ENCODE measurements at regions not wholly inside any gene's neighbourhood (a gene's known extent, or its start where the extent isn't known, plus 50 kb on each side); places are given as distances from the start of the nearest gene placed in this dataset.

- Mint-ChIP-seq H3K27me3 (ENCODE audit: insufficient read depth, unreplicated experiment) (no peaks in the 10 kb centered on the region), H3K4me1 (ENCODE audit: insufficient read depth, unreplicated experiment) (peaks cover 18% of the 10 kb centered on the region), H3K9me3 (ENCODE audit: unreplicated experiment) (peaks cover 32% of the 10 kb centered on the region), H3K4me3 (ENCODE audit: unreplicated experiment) (no peak overlapping the region), H3K36me3 (ENCODE audit: insufficient read depth, unreplicated experiment) (no peaks in the 10 kb centered on the region), H3K27ac (ENCODE audit: low read depth, unreplicated experiment) (no peak overlapping the region)
- CTCF ChIA-PET = interaction anchor here (0.6 to 1.3 kb wide), 3 partner anchors 10 to 167 kb away, joined by 3 to 4 read pairs (median 4); no protein-coding TSS in a partner anchor
- POLR2A ChIA-PET = interaction anchor here (0.6 to 1.6 kb wide), 3 partner anchors 8 to 102 kb away, joined by 3 to 7 read pairs (median 3); no protein-coding TSS in a partner anchor
- no TSS peak for BruUV-seq (replicated peaks)
- no peak for TF ChIP-seq CTCF (IDR thresholded peaks at IDR 0.05; ENCODE audit: unreplicated experiment)
- DNase-seq (ENCODE audit: unreplicated experiment) = no peak
- intact Hi-C loops (cut with micrococcal nuclease) = no loop called here
Observed at GRCh38 chr5:56615361-56616153, 199.8 kb upstream of the MAP3K1 start.

GRCh38 chr5:56612759-56613158, 202.6 kb upstream of the MAP3K1 start:
- no peaks in the 10 kb centered on the region for H3K36me3 Mint-ChIP-seq (ENCODE audit: insufficient read depth, unreplicated experiment)
- ChIA-PET CTCF (no interaction called here), POLR2A (no interaction called here)
- H3K9me3 Mint-ChIP-seq (ENCODE audit: unreplicated experiment) = peaks cover 9% of the 10 kb centered on the region
- no peak overlapping the region for H3K4me3 Mint-ChIP-seq (ENCODE audit: unreplicated experiment)
- peaks cover 22% of the 10 kb centered on the region for H3K4me1 Mint-ChIP-seq (ENCODE audit: insufficient read depth, unreplicated experiment)
- no peaks in the 10 kb centered on the region for H3K27me3 Mint-ChIP-seq (ENCODE audit: insufficient read depth, unreplicated experiment)
- TF ChIP-seq CTCF (IDR thresholded peaks at IDR 0.05; ENCODE audit: unreplicated experiment) = no peak
- intact Hi-C loops (cut with micrococcal nuclease) = no loop called here
- no peak overlapping the region for H3K27ac Mint-ChIP-seq (ENCODE audit: low read depth, unreplicated experiment)
- DNase-seq (ENCODE audit: unreplicated experiment) = no peak
- BruUV-seq (replicated peaks) = no TSS peak

GRCh38 chr5:56612353-56612752, 203.0 kb upstream of the MAP3K1 start:
- Mint-ChIP-seq H3K36me3 (ENCODE audit: insufficient read depth, unreplicated experiment) (no peaks in the 10 kb centered on the region), H3K9me3 (ENCODE audit: unreplicated experiment) (peaks cover 9% of the 10 kb centered on the region), H3K4me1 (ENCODE audit: insufficient read depth, unreplicated experiment) (peaks cover 26% of the 10 kb centered on the region), H3K27me3 (ENCODE audit: insufficient read depth, unreplicated experiment) (no peaks in the 10 kb centered on the region), H3K4me3 (ENCODE audit: unreplicated experiment) (no peak overlapping the region), H3K27ac (ENCODE audit: low read depth, unreplicated experiment) (no peak overlapping the region)
- intact Hi-C loops (cut with micrococcal nuclease) = no loop called here
- DNase-seq (ENCODE audit: unreplicated experiment) = no peak
- TF ChIP-seq CTCF (IDR thresholded peaks at IDR 0.05; ENCODE audit: unreplicated experiment) = no peak
- BruUV-seq (replicated peaks) = no TSS peak
- POLR2A ChIA-PET = no interaction called here
- CTCF ChIA-PET = no interaction called here

GRCh38 chr5:56610093-56610698, 205.2 kb upstream of the MAP3K1 start:
- Mint-ChIP-seq H3K27ac (ENCODE audit: low read depth, unreplicated experiment) (no peak overlapping the region), H3K4me3 (ENCODE audit: unreplicated experiment) (no peak overlapping the region), H3K4me1 (ENCODE audit: insufficient read depth, unreplicated experiment) (peaks cover 12% of the 10 kb centered on the region), H3K27me3 (ENCODE audit: insufficient read depth, unreplicated experiment) (no peaks in the 10 kb centered on the region), H3K36me3 (ENCODE audit: insufficient read depth, unreplicated experiment) (no peaks in the 10 kb centered on the region), H3K9me3 (ENCODE audit: unreplicated experiment) (peaks cover 9% of the 10 kb centered on the region)
- peak; percentile 34 for DNase-seq (ENCODE audit: unreplicated experiment)
- TF ChIP-seq CTCF (IDR thresholded peaks at IDR 0.05; ENCODE audit: unreplicated experiment) = no peak
- CTCF ChIA-PET = interaction anchor here (0.6 kb wide), 1 partner anchor 20 kb away, joined by 3 read pairs; no protein-coding TSS in a partner anchor
- intact Hi-C loops (cut with micrococcal nuclease) = no loop called here
- POLR2A ChIA-PET = no interaction called here
- BruUV-seq (replicated peaks) = no TSS peak

Measured in MCF 10A (cell line).